OCI-LY3 (cell line): ENCODE measurements at regions not wholly inside any gene's neighbourhood (a gene's known extent, or its start where the extent isn't known, plus 50 kb on each side); places are given as distances from the start of the nearest gene placed in this dataset.

Source experiments
- CTCF ChIP-seq: fragments of 200-600, 300-600 bp; sonication (generic); IDR thresholded peaks from 2 replicates; pipeline ENCODE4 v1.5.1; 2014; ENCODE audit warnings: antibody characterized with exemption, low read length, low read depth
- EZH2phosphoT487 ChIP-seq: fragments of 200-600 bp; shearing (Covaris generic); IDR thresholded peaks from 2 replicates; pipeline ENCODE4 v1.6.1; 2018; ENCODE audit warnings: antibody characterized with exemption, mixed run types, low read depth

GRCh38 chr2:66782780-66783361 is 347.9 kb downstream of the MEIS1 start:
- no peak for TF ChIP-seq CTCF
- no peak for TF ChIP-seq EZH2phosphoT487
